Stimulated activated CD8-positive, alpha-beta memory T cell treated with anti-CD3 and anti-CD28 coated beads, Interleukin-12 subunit alpha, Interleukin-12 subunit beta, amount 100 ng/mL, for 24 hours (primary cell): ENCODE measurements at regions not wholly inside any gene's neighbourhood (a gene's known extent, or its start where the extent isn't known, plus 50 kb on each side); places are given as distances from the start of the nearest gene placed in this dataset.
"Not testable (repeated sequence)": the region's sequence is repeated elsewhere in the genome, so short reads cannot be mapped to it uniquely, and the experiment has no call there.

Experiments used
- DNase-seq: peaks from one replicate; pipeline ENCODE4 v3.0.0-alpha.2; 2020; ENCODE audit errors: extremely low read depth

- DNase-seq: no peak
These were observed 53.1 kb downstream of the GGTLC2 start for GRCh38 chr22:22697377-22698117.

- DNase-seq: no peak
These were observed 53.9 kb downstream of the GGTLC2 start for GRCh38 chr22:22698263-22698750.

GRCh38 chr22:22700631-22701030 lies 56.2 kb downstream of the GGTLC2 start:
- no peak for DNase-seq

GRCh38 chr22:22701557-22701956 lies 57.1 kb downstream of the GGTLC2 start:
- not testable (repeated sequence) for DNase-seq

GRCh38 chr22:22702237-22703202 lies 58.1 kb downstream of the GGTLC2 start:
- no peak for DNase-seq

GRCh38 chr22:22703203-22703570 lies 58.8 kb downstream of the GGTLC2 start:
- DNase-seq: no peak

GRCh38 chr22:22703715-22704114 lies 59.3 kb downstream of the GGTLC2 start:
- DNase-seq: no peak

- no peak for DNase-seq
These were observed 59.9 kb downstream of the GGTLC2 start for GRCh38 chr22:22704156-22704946.

GRCh38 chr22:22705328-22706100 lies 61.1 kb downstream of the GGTLC2 start:
- no peak for DNase-seq

- no peak for DNase-seq
These were observed 62.0 kb downstream of the GGTLC2 start for GRCh38 chr22:22706253-22706915.

GRCh38 chr22:22709719-22710445 lies 65.5 kb downstream of the GGTLC2 start:
- DNase-seq: no peak

GRCh38 chr22:22710719-22711531 lies 66.5 kb downstream of the GGTLC2 start:
- DNase-seq: peak; percentile 50

- no peak for DNase-seq
These were observed 67.1 kb downstream of the GGTLC2 start for GRCh38 chr22:22711532-22711913.

- no peak for DNase-seq
These were observed 67.8 kb downstream of the GGTLC2 start for GRCh38 chr22:22712092-22712658.

- DNase-seq: no peak
These were observed 68.4 kb downstream of the GGTLC2 start for GRCh38 chr22:22712666-22713365.

GRCh38 chr22:22713416-22713815 lies 69.0 kb downstream of the GGTLC2 start:
- DNase-seq: no peak

GRCh38 chr22:22714600-22715335 lies 70.4 kb downstream of the GGTLC2 start:
- no peak for DNase-seq
